ENCODE measurements at regions not wholly inside any gene's neighbourhood (a gene's known extent, or its start where the extent isn't known, plus 50 kb on each side); places are given as distances from the start of the nearest gene placed in this dataset.

DNA sequence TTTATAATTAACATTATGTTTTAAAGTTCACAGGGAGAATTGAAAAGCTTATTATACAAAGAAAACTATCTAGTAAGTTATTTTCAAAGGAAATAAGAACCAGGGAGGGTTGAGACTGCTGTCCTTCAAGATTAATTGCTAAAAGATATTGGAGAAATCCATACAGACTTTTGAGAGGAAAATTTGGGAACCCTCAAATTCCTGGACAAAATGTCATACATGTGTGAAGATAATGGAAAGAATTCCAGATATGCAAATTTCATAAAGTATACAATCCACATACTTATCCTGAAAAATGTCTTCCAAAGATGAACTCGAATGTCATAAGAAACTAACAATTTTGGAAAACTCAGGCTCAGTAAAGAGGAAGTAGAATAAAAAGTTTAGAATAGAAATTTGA, 213.8 kb downstream of the HS3ST3A1 start:
- TF ChIP-seq POLR2A (IDR thresholded peaks at IDR 0.05) = no peak
- TF ChIP-seq, protein P1, sequence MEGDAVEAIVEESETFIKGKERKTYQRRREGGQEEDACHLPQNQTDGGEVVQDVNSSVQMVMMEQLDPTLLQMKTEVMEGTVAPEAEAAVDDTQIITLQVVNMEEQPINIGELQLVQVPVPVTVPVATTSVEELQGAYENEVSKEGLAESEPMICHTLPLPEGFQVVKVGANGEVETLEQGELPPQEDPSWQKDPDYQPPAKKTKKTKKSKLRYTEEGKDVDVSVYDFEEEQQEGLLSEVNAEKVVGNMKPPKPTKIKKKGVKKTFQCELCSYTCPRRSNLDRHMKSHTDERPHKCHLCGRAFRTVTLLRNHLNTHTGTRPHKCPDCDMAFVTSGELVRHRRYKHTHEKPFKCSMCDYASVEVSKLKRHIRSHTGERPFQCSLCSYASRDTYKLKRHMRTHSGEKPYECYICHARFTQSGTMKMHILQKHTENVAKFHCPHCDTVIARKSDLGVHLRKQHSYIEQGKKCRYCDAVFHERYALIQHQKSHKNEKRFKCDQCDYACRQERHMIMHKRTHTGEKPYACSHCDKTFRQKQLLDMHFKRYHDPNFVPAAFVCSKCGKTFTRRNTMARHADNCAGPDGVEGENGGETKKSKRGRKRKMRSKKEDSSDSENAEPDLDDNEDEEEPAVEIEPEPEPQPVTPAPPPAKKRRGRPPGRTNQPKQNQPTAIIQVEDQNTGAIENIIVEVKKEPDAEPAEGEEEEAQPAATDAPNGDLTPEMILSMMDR (IDR thresholded peaks at IDR 0.05 in 8 of 11, conservative IDR thresholded peaks at IDR 0.05 in 3 of 11) = no peak

Measured in spleen (tissue), 7 donors.